Endothelial cell (in vitro differentiated cells): ENCODE measurements at regions not wholly inside any gene's neighbourhood (a gene's known extent, or its start where the extent isn't known, plus 50 kb on each side); places are given as distances from the start of the nearest gene placed in this dataset.
A peak's percentile ranks its signal among the peaks of the same experiment; 100 is the strongest.

ENCODE experiments used
- DNase-seq: peaks from one replicate; pipeline ENCODE4 v3.0.0; 2021; ENCODE audit warnings: low spot score
- H3K27ac Mint-ChIP-seq: one replicate; pipeline ENCODE4 v1.8.0; 2021; ENCODE audit warnings: mixed read lengths, inconsistent platforms; ENCODE audit not compliant: unreplicated experiment
- H3K27me3 Mint-ChIP-seq: one replicate; pipeline ENCODE4 v1.8.0; 2021; ENCODE audit warnings: mild to moderate bottlenecking, moderate library complexity, mixed read lengths, inconsistent platforms; ENCODE audit not compliant: unreplicated experiment
- H3K36me3 Mint-ChIP-seq: one replicate; pipeline ENCODE4 v1.8.0; 2021; ENCODE audit warnings: mild to moderate bottlenecking, low read depth, mixed read lengths, inconsistent platforms; ENCODE audit not compliant: unreplicated experiment
- H3K4me1 Mint-ChIP-seq: one replicate; pipeline ENCODE4 v1.8.0; 2021; ENCODE audit warnings: mild to moderate bottlenecking, mixed read lengths, inconsistent platforms; ENCODE audit not compliant: unreplicated experiment
- H3K4me3 Mint-ChIP-seq: one replicate; pipeline ENCODE4 v1.8.0; 2021; ENCODE audit warnings: mild to moderate bottlenecking, mixed read lengths, inconsistent platforms; ENCODE audit not compliant: unreplicated experiment
- H3K9me3 Mint-ChIP-seq: one replicate; pipeline ENCODE4 v1.8.0; 2021; ENCODE audit warnings: mixed read lengths, inconsistent platforms; ENCODE audit not compliant: unreplicated experiment
- CTCF ChIP-seq: fragments of 200-600 bp; sonication (generic); IDR thresholded peaks from one replicate; pipeline ENCODE4 v1.5.0; 2021; ENCODE audit warnings: antibody characterized with exemption; ENCODE audit not compliant: unreplicated experiment

GRCh38 chr20:24812373-24812772 lies 136.7 kb upstream of the CST7 start:
- no peaks in the 10 kb centered on the region for H3K4me1 Mint-ChIP-seq
- no peaks in the 10 kb centered on the region for H3K9me3 Mint-ChIP-seq
- H3K27ac Mint-ChIP-seq, result no peak overlapping the region
- DNase-seq, result no peak
- no peaks in the 10 kb centered on the region for H3K36me3 Mint-ChIP-seq
- H3K27me3 Mint-ChIP-seq, result peaks cover 7% of the 10 kb centered on the region
- TF ChIP-seq CTCF, result no peak
- H3K4me3 Mint-ChIP-seq, result peak overlapping the region; percentile 25

GRCh38 chr20:24813080-24813479 lies 136.0 kb upstream of the CST7 start:
- no peak for TF ChIP-seq CTCF
- no peaks in the 10 kb centered on the region for H3K36me3 Mint-ChIP-seq
- peak overlapping the region; percentile 25 for H3K4me3 Mint-ChIP-seq
- no peaks in the 10 kb centered on the region for H3K4me1 Mint-ChIP-seq
- H3K27me3 Mint-ChIP-seq, result peaks cover 7% of the 10 kb centered on the region
- peak overlapping the region; percentile 13 for H3K27ac Mint-ChIP-seq
- H3K9me3 Mint-ChIP-seq, result no peaks in the 10 kb centered on the region
- DNase-seq, result no peak

- Mint-ChIP-seq H3K4me3 (no peak overlapping the region), H3K27ac (no peak overlapping the region), H3K27me3 (peaks cover 7% of the 10 kb centered on the region), H3K36me3 (no peaks in the 10 kb centered on the region), H3K9me3 (no peaks in the 10 kb centered on the region), H3K4me1 (no peaks in the 10 kb centered on the region)
- DNase-seq, result no peak
- no peak for TF ChIP-seq CTCF
Observed at GRCh38 chr20:24813496-24813895, 135.6 kb upstream of the CST7 start.

GRCh38 chr20:24813936-24814335 lies 135.1 kb upstream of the CST7 start:
- DNase-seq, result no peak
- Mint-ChIP-seq H3K4me3 (no peak overlapping the region), H3K27me3 (peaks cover 7% of the 10 kb centered on the region), H3K4me1 (no peaks in the 10 kb centered on the region), H3K27ac (no peak overlapping the region), H3K36me3 (no peaks in the 10 kb centered on the region), H3K9me3 (no peaks in the 10 kb centered on the region)
- no peak for TF ChIP-seq CTCF

GRCh38 chr20:24814556-24815195 lies 134.4 kb upstream of the CST7 start:
- peaks cover 8% of the 10 kb centered on the region for H3K27me3 Mint-ChIP-seq
- DNase-seq, result no peak
- H3K4me3 Mint-ChIP-seq, result no peak overlapping the region
- no peaks in the 10 kb centered on the region for H3K36me3 Mint-ChIP-seq
- H3K27ac Mint-ChIP-seq, result no peak overlapping the region
- no peak for TF ChIP-seq CTCF
- no peaks in the 10 kb centered on the region for H3K9me3 Mint-ChIP-seq
- no peaks in the 10 kb centered on the region for H3K4me1 Mint-ChIP-seq
